Left kidney (tissue), 1 donor: ENCODE measurements at regions not wholly inside any gene's neighbourhood (a gene's known extent, or its start where the extent isn't known, plus 50 kb on each side); places are given as distances from the start of the nearest gene placed in this dataset.

Experiments
- DNase-seq: peaks from one replicate; pipeline ENCODE4 v3.0.0-alpha.2; 2013

DNA sequence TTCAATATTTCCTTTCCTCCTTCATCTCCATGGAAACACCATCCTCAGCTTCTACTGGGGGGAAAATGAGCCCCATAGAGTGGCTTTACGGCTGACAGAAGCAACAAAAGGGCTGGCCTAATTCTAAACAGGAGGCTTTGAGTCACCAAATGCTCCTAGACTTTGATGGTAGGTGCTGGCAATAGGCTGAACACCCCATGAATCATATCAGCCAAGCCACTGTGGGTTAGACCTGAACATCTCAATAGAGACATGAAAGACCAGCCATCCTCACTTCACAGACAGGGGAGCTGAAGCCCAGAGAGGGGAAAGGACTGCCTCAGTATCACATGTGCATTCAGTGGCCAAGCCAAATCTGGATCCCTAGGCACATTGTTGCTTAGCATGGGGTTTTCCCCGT is 107.6 kb downstream of the AMER1 start:
- no peak for DNase-seq

DNA sequence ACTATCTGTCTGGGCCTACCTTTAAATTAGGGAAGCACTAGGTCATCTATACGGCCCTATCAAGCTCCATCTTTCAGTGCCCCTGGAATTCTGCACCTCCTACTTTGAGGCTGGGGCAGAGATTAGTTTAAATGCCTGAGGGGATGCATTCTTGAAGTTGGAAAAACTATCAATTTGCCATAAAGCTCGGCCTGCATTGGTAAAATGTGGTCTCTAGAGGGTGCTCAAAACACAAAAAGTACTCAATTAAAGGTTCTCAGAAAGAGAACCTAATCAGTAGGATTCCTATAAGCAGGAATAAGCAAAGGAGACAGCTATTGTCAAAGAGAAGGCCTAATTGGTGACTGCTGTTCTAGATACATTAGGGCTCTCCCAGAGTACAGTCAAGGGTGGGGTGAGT is 111.7 kb downstream of the AMER1 start:
- DNase-seq = peak; percentile 1
